ENCODE measurements at regions not wholly inside any gene's neighbourhood (a gene's known extent, or its start where the extent isn't known, plus 50 kb on each side); places are given as distances from the start of the nearest gene placed in this dataset.
"Not testable (repeated sequence)": the region's sequence is repeated elsewhere in the genome, so short reads cannot be mapped to it uniquely, and the experiment has no call there.

GRCh38 chr6:80439721-80440470 is 333.4 kb downstream of the BCKDHB start:
- no peak for DNase-seq

- no peak for DNase-seq
These were observed 332.3 kb downstream of the BCKDHB start for GRCh38 chr6:80438772-80439171.

GRCh38 chr6:80437801-80438200 is 331.3 kb downstream of the BCKDHB start:
- DNase-seq: no peak

- no peak for DNase-seq
These were observed 330.8 kb downstream of the BCKDHB start for GRCh38 chr6:80437221-80437620.

- no peak for DNase-seq
These were observed 330.2 kb downstream of the BCKDHB start for GRCh38 chr6:80436663-80437062.

- no peak for DNase-seq
These were observed 329.0 kb downstream of the BCKDHB start for GRCh38 chr6:80435457-80435856.

- DNase-seq: no peak
These were observed 328.4 kb downstream of the BCKDHB start for GRCh38 chr6:80434691-80435350.

- no peak for DNase-seq
These were observed 327.2 kb downstream of the BCKDHB start for GRCh38 chr6:80433673-80434025.

GRCh38 chr6:80433010-80433672 is 326.7 kb downstream of the BCKDHB start:
- no peak for DNase-seq

- no peak for DNase-seq
These were observed 318.8 kb downstream of the BCKDHB start for GRCh38 chr6:80425089-80425823.

GRCh38 chr6:80411486-80411885 is 305.0 kb downstream of the BCKDHB start:
- DNase-seq: no peak

GRCh38 chr6:80407976-80408375 is 301.5 kb downstream of the BCKDHB start:
- not testable (repeated sequence) for DNase-seq

- DNase-seq: no peak
These were observed 298.4 kb downstream of the BCKDHB start for GRCh38 chr6:80404889-80405288.

GRCh38 chr6:80403365-80403764 is 296.9 kb downstream of the BCKDHB start:
- no peak for DNase-seq

- DNase-seq: no peak
These were observed 295.8 kb downstream of the BCKDHB start for GRCh38 chr6:80402266-80402665.

All from CD4-positive, alpha-beta T cell treated with Interleukin-1 beta for 1 hour (primary cell).